ENCODE measurements at regions not wholly inside any gene's neighbourhood (a gene's known extent, or its start where the extent isn't known, plus 50 kb on each side); places are given as distances from the start of the nearest gene placed in this dataset.
A peak's percentile ranks its signal among the peaks of the same experiment; 100 is the strongest.

- no peak overlapping the region for H3K18ac ChIP-seq (ENCODE audit: insufficient read length, low read depth, low read length)
- no peak overlapping the region for H2BK20ac ChIP-seq (ENCODE audit: low read depth, low read length, poor library complexity, severe bottlenecking)
- H3K9me3 ChIP-seq (ENCODE audit: control insufficient read depth, low read depth, low read length) = no peaks in the 10 kb centered on the region
- peaks cover 8% of the 10 kb centered on the region for H3K23me2 ChIP-seq (ENCODE audit: insufficient read length, low read depth, low read length, poor library complexity, severe bottlenecking)
- H3K79me2 ChIP-seq (ENCODE audit: insufficient read depth, low read length) = no peaks in the 10 kb centered on the region
- H4K5ac ChIP-seq (ENCODE audit: insufficient read length, low read depth, low read length) = no peak overlapping the region
- H2BK120ac ChIP-seq (ENCODE audit: low read depth, low read length, poor library complexity, severe bottlenecking) = no peak overlapping the region
- Mint-ChIP-seq H3K4me1 (peaks cover 26 to 35% of the 10 kb centered on the region in 2 experiments), H3K36me3 (ENCODE audit: insufficient read depth in 1 of 3, low read depth in 3 of 3) (peaks cover 0 to 2% (median 0%) of the 10 kb centered on the region in 3 experiments; a peak in 1 of 7 replicates), H3K27me3 (ENCODE audit: low read depth) (peaks cover 97% of the 10 kb centered on the region), H3K9me3 (no peaks in the 10 kb centered on the region; a peak in 2 of 5 replicates), H3K27ac (no peak overlapping the region), H3K4me3 (peak overlapping the region; percentile 64 to 80)
- H3K27ac ChIP-seq (ENCODE audit: insufficient read length, low read depth, low read length) = no peak overlapping the region
- no peak overlapping the region for H4K91ac ChIP-seq (ENCODE audit: insufficient read length, low read depth, low read length)
- no peak overlapping the region for H3T11ph ChIP-seq (ENCODE audit: low read length)
- H2BK15ac ChIP-seq (ENCODE audit: low read depth, low read length) = no peak overlapping the region
- no peak for TF ChIP-seq CTCF (conservative IDR thresholded peaks at IDR 0.05)
- no peak overlapping the region for H3K14ac ChIP-seq (ENCODE audit: insufficient read depth, low read length)
- H3K56ac ChIP-seq (ENCODE audit: insufficient read length, low read depth, low read length) = no peak overlapping the region
- WGBS (ENCODE audit: extremely low coverage, insufficient read length, low lambda C conversion rate) = no CpG with 5 or more reads among the region's 85 CpGs
- no peaks in the 10 kb centered on the region for H3K4me1 ChIP-seq (ENCODE audit: insufficient read depth, low read length)
- no peaks in the 10 kb centered on the region for H3K79me1 ChIP-seq (ENCODE audit: insufficient read depth, low read depth, low read length, poor library complexity, severe bottlenecking)
- DNase-seq = peak; percentile 74
- no peak overlapping the region for H2AFZ ChIP-seq (ENCODE audit: low read length)
- H2BK5ac ChIP-seq (ENCODE audit: insufficient read length, low read length) = no peak overlapping the region
- no peak overlapping the region for H3K9ac ChIP-seq (ENCODE audit: extremely low read depth, insufficient read length, low read length)
- H3K4ac ChIP-seq (ENCODE audit: low read depth, low read length) = no peak overlapping the region
- H3K4me2 ChIP-seq (ENCODE audit: insufficient read depth, insufficient read length, low read length) = peak overlapping the region; percentile 70
- no peak overlapping the region for H3K23ac ChIP-seq (ENCODE audit: insufficient read length, low read depth, low read length)
- H2AK5ac ChIP-seq (ENCODE audit: insufficient read length, low read length) = no peak overlapping the region
- H3K27me3 ChIP-seq (ENCODE audit: insufficient read depth, low read length) = peaks cover 48% of the 10 kb centered on the region
- no peak overlapping the region for H4K8ac ChIP-seq (replicated peaks; ENCODE audit: insufficient read length, low read depth, low read length)
- no peak overlapping the region for H2BK12ac ChIP-seq (ENCODE audit: insufficient read length, low read depth, low read length)
- no peaks in the 10 kb centered on the region for H4K20me1 ChIP-seq (ENCODE audit: control insufficient read depth, insufficient read depth, insufficient read length)
Observed at GRCh38 chr18:22348521-22349316, 69.0 kb downstream of the CTAGE1 start.
